ENCODE measurements at regions not wholly inside any gene's neighbourhood (a gene's known extent, or its start where the extent isn't known, plus 50 kb on each side); places are given as distances from the start of the nearest gene placed in this dataset.

GRCh38 chr5:135196483-135196882 lies 162.5 kb upstream of the PITX1 start:
- no peak for TF ChIP-seq CTCF (IDR thresholded peaks at IDR 0.05)
- TF ChIP-seq POLR2A (IDR thresholded peaks at IDR 0.05), result no peak

Measured in esophagus squamous epithelium (tissue), 4 donors.